NCI-H345 treated with DMSO at 0.1 percent for 48 hours (cell line): ENCODE measurements at regions not wholly inside any gene's neighbourhood (a gene's known extent, or its start where the extent isn't known, plus 50 kb on each side); places are given as distances from the start of the nearest gene placed in this dataset.

Experiments
- DNase-seq: peaks from one replicate; lab custom pipeline; 2025; ENCODE audit not compliant: unreplicated experiment; lab: John Stamatoyannopoulos, UW

DNA sequence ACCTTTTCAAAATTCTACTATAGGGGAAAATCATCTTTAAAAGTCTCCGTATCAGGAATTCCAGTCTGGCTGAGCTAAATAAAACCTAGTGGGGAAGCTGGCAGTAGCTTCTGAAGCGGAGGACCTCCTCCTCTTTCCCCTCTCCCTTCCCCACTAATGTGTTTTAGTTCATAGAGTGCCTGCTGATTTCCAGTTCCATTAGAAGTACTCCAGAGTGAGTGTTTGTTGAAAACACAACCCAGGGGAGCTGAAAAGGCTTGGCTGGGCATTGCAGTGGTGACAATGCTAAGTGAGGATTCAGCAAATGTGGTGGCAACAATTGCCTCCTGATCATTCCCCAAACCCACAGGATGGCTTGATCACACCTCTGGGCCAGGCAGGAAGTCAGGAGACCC, 144.2 kb upstream of the FRMD6 start:
- peak; percentile 85 for DNase-seq

- peak; percentile 51 for DNase-seq
These were observed 143.7 kb upstream of the FRMD6 start for GRCh38 chr14:51507906-51508511.

- no peak for DNase-seq
These were observed 140.4 kb upstream of the FRMD6 start for GRCh38 chr14:51511265-51511664.

GRCh38 chr14:51512316-51512715, 139.4 kb upstream of the FRMD6 start:
- DNase-seq, result no peak

GRCh38 chr14:51513281-51513680, 138.4 kb upstream of the FRMD6 start:
- no peak for DNase-seq

DNA sequence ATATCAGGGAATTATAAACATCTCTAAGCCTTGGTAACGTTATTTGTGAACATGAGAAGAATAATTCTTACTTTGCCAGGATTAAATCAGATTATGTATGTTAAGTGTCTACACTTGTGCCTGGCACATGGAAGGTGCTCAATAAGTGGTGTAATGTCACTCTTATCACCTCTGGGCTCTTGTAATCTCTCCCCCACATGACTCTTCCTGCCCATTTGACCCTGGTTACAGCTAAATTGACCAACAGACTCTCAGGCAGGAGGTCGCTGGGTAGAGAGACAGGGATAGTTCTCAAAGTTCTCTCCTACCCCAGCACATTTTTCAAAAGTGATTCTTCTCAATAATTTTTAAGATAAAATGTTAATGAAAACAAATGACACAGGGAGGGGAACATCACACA, 137.8 kb upstream of the FRMD6 start:
- no peak for DNase-seq

- no peak for DNase-seq
These were observed 136.1 kb upstream of the FRMD6 start for GRCh38 chr14:51515611-51516010.

DNA sequence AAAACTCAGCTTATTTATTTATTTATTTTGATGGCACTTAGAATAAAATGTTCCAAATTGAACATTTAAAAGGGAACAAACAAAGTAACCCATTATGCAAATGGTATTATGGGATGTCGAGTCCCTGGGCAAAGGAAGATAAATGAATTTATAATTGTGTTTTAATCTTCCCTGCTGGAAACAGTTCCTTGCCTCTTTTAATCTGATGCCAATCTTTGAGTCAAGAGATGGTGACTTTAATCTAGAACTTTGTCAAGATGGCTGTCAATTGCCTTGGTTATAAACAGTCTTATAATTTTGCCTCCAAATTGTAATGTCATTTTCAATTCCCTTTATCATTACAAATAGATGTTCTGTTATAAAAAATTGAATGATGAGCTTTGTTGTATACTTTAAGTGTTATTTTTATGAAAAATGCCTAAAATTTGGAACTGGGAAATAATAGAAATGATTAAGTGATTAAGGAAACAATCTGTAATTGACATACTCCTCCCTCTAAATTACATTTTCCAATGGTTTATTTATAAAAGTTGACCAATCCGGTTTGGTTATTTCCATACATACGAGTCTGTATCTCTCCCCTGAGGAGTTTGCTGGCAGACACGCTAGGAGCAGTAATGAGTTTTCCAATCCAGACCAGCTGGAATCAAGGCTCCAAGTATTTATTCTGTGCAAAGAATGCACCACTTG, 134.9 kb upstream of the FRMD6 start:
- no peak for DNase-seq

DNA sequence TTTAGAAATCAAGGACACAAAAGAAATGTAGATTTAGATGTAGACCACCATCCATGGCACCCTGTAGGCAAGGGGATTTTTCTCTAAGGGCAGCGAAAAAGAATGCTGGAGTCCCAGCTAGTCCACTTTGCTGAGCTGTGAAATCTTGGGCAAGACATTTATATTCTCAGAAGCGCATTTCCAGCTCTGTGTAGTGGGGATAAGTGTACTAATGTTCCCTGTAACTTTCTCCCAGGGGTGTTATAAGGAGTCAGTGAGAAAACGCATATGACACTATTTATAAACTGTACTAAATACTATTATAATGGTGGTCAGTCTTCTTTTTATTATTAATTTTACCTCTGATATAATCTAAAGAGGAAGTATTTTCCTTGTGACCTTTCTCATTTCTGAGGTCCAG, 133.4 kb upstream of the FRMD6 start:
- no peak for DNase-seq

- no peak for DNase-seq
These were observed 133.0 kb upstream of the FRMD6 start for GRCh38 chr14:51518711-51519110.

- DNase-seq, result no peak
These were observed 131.6 kb upstream of the FRMD6 start for GRCh38 chr14:51520087-51520486.

DNA sequence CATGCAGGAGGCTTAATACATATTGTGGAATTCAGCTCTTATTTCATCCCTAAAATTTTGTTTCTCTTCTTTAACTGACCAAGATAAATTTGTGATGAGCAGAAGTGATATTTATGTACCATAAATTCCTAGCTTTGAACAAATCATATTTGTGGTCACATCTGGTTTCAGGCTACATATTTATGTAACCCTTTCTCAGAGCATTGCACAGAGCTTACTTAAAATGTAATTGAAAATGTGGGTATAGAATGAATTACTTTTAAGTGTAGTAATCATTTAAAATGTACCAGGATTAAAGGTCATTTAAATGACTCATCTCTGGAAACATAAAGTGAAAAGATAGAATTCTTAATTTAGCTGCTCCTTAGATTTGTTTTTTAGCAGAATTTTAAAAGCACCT, 129.9 kb upstream of the FRMD6 start:
- DNase-seq, result no peak

DNA sequence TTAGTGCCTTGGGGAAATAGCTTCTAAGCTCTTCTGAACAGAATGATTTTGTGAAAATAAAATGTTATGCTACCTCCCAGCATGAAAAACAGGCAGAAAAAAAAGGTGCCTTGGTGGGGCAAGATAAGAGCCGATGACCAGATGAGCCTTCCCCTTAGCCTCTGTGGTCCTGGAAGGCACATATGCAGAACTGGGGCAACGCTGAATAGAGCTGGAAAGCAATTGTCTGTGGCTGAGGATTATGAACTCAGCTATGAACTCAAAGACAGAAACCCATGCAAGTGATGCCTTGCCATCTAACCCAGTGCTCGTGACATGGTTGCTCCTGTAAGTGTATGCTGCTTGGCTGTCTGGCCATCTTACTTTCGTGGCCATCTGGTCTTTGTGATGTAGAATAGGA, 128.5 kb upstream of the FRMD6 start:
- no peak for DNase-seq

DNA sequence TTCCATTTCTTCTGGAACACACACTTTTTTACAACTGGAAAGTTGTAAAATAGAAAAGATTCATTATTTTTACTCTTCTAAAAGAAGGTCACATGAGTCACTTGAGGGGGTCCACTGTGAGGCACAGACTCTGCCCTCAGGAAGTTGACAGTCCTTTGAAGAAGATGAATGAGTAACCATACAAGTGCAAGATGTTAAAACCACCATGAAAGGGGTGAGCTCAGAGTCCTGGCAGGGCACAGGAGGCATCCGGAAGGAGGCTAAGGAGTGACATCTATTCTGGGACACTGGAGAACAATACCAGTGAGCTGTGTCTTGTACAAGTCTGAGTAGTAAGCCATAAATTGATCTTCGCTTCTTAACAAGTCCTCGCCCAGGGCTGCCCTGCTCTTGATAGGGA, 126.0 kb upstream of the FRMD6 start:
- no peak for DNase-seq

DNA sequence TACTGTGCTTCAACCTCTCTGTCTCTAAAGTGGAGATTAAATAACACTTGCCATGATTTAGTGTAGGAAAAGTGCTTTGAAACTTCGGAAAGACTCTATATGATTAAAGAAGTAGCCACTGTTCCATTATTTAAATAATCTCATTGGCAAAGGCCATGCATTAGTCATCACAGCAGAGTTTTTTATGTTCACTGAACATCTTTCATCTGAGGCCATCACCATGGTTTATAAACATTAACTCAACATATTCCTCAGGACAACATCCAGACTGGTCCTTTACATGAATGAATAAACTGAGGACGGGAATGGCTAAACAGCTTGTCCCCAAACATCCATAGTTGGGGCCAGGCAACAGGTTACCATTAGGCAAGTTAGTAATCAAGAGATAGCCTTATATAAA, 124.6 kb upstream of the FRMD6 start:
- DNase-seq, result no peak

DNA sequence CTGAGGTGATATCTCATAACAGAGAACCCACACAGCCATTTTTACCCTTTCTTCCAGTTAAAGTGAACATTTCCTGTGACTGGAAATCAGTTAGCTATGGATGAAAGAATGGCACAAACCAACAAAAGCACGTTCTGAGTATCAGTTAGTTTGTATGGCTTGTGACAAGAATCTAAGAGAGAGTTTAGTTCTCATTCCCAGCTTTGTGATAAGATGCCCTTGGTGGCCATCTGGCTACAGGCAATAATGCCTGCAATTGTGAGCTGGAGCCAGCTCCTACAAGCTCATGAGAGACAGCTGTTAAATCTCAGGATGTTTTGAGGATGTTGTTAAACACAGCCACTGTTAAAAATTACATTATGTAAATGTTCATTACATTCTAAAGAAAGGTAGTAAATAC, 122.0 kb upstream of the FRMD6 start:
- DNase-seq, result no peak

DNA sequence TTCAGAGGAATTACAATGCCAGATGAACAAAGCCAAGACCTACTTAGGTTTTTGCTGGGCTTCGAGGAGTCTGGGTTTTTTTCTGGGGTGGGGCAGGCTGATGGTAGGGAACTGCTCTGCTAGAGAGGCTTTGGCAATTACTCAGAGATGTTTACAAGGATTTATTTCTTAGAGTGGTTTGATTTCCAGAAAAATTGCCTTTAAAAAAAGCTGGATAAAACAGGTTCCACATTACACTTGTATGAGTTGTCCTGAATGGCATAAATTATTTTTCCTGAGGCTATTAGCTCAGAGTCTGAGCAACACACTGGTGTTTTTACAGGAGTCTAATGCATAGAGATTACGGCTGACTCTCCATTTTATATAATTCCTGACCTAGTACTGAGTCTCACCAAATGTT, 118.5 kb upstream of the FRMD6 start:
- DNase-seq, result no peak

DNA sequence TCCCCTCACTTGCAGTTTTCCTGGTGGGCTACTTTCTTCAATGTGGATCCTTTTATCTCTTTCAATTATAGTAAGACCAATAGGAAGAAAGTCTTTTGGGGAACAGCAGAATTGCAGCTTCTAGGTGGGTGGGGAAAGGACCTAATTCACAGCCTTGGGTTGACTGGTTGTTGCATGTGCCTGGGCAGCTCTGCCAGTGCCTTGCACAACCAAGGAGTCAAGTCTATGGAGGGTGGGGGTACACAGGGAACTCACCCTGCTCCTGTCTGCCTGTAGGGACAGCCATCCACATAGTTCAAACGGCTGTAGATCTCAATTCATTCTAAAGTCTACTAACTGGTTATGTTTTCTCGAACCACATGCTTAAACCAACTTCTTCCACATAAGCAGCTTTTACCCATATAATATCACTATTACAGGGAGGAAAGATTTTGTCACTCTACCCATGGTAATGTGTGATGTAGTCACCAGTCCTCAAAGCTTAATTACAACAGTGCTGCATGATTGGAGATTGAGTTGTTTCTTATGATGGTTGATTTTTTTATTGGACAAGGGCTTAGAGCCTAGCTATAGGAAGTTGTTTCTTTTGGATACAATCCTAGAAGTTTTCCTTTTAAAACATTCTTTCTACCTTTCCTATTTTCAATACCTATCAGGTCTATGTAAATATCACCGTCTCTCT, 117.7 kb upstream of the FRMD6 start:
- no peak for DNase-seq

- no peak for DNase-seq
These were observed 117.1 kb upstream of the FRMD6 start for GRCh38 chr14:51534610-51535011.

DNA sequence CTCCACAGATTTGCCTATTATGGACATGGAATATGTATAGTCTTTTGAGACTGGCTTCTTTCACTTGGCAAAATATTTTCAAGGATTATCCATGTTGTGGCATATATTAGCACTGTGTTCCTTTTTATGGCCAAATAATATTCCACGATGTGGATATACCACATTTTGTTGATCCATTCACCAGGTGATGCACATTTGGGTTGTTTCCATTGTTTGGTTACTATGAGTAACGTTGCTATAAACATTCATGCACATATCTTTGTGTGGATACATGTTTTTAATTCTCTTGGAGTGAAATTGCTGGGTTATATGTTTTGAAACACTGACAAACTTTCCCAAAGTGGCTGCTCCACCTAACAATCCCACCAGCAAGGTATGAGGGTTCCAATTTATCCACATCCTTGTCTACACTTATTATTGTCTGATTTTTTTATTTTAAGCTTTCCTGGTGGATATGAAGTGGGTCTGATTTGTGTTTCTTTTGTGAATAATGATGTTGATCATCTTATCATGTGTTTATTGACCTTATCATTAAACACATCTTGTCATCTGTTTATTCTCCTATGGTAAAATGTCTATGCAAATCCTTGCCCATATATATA, 116.2 kb upstream of the FRMD6 start:
- no peak for DNase-seq

GRCh38 chr14:51538973-51539372, 112.7 kb upstream of the FRMD6 start:
- no peak for DNase-seq

DNA sequence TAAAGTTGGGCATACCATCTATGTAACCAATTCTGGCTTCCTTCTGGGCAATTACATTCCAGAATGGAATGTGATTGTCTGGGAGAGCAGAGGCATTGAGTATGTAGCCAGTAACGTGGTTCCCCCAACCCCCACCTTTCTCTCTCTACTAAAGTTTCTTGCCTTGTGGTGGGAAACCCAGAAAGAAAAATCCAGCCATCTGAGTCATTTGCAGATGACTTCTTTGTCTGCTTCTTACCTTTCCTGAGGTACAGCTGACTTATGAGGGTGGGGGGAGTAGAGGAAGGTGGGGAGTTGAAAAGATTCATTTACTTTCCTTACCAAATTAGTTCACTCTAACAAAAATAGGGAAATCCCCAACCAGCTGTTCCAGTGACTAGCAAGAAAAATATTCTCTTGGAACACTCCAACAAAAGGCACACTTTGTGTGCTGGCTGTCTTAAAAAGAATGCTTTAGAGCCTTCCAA, 112.1 kb upstream of the FRMD6 start:
- DNase-seq, result no peak
